ENCODE measurements at regions not wholly inside any gene's neighbourhood (a gene's known extent, or its start where the extent isn't known, plus 50 kb on each side); places are given as distances from the start of the nearest gene placed in this dataset.

GRCh38 chr10:15433850-15434537 lies 62.9 kb upstream of the FAM171A1 start:
- TF ChIP-seq EP300 (IDR thresholded peaks at IDR 0.05), result no peak
- TF ChIP-seq, protein P1, sequence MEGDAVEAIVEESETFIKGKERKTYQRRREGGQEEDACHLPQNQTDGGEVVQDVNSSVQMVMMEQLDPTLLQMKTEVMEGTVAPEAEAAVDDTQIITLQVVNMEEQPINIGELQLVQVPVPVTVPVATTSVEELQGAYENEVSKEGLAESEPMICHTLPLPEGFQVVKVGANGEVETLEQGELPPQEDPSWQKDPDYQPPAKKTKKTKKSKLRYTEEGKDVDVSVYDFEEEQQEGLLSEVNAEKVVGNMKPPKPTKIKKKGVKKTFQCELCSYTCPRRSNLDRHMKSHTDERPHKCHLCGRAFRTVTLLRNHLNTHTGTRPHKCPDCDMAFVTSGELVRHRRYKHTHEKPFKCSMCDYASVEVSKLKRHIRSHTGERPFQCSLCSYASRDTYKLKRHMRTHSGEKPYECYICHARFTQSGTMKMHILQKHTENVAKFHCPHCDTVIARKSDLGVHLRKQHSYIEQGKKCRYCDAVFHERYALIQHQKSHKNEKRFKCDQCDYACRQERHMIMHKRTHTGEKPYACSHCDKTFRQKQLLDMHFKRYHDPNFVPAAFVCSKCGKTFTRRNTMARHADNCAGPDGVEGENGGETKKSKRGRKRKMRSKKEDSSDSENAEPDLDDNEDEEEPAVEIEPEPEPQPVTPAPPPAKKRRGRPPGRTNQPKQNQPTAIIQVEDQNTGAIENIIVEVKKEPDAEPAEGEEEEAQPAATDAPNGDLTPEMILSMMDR (IDR thresholded peaks at IDR 0.05), result peak; percentile 56 to 76 (median 73)
- TF ChIP-seq POLR2A (IDR thresholded peaks at IDR 0.05), result no peak

Measured in tibial nerve (tissue), 4 donors.